Progenitor cell of endocrine pancreas (in vitro differentiated cells): ENCODE measurements at regions not wholly inside any gene's neighbourhood (a gene's known extent, or its start where the extent isn't known, plus 50 kb on each side); places are given as distances from the start of the nearest gene placed in this dataset.
"Not testable (repeated sequence)": the region's sequence is repeated elsewhere in the genome, so short reads cannot be mapped to it uniquely, and the experiment has no call there.

Experiments
- DNase-seq: peaks from one replicate; pipeline ENCODE4 v3.0.0; 2021; ENCODE audit warnings: low spot score; ENCODE audit not compliant: unreplicated experiment
- H3K27ac Mint-ChIP-seq: 2 replicates; pipeline ENCODE4 v1.8.0; 2021; ENCODE audit warnings: mild to moderate bottlenecking, moderate library complexity, mixed read lengths
- H3K27me3 Mint-ChIP-seq: 2 replicates; pipeline ENCODE4 v1.8.0; 2021; ENCODE audit warnings: mixed read lengths
- H3K36me3 Mint-ChIP-seq: 2 replicates; pipeline ENCODE4 v1.8.0; 2022; ENCODE audit warnings: mixed read lengths; ENCODE audit not compliant: insufficient read depth
- H3K4me1 Mint-ChIP-seq: 2 replicates; pipeline ENCODE4 v1.8.0; 2021; ENCODE audit warnings: low read depth, mixed read lengths
- H3K4me3 Mint-ChIP-seq: 2 replicates; pipeline ENCODE4 v1.8.0; 2021; ENCODE audit warnings: low read depth, mild to moderate bottlenecking, moderate library complexity, mixed read lengths
- H3K9me3 Mint-ChIP-seq: 2 replicates; pipeline ENCODE4 v1.8.0; 2021; ENCODE audit warnings: low read depth, mixed read lengths
- TF ChIP-seq, protein P1 (sequence below): fragments of 200-600 bp; sonication (generic); IDR thresholded peaks from one replicate; pipeline ENCODE4 v1.5.0; 2021; ENCODE audit warnings: antibody characterized with exemption, mild to moderate bottlenecking; ENCODE audit not compliant: unreplicated experiment

GRCh38 chr6:76886900-76887299, 576.4 kb downstream of the HTR1B start:
- peaks cover 2% of the 10 kb centered on the region for H3K9me3 Mint-ChIP-seq
- TF ChIP-seq, protein P1, sequence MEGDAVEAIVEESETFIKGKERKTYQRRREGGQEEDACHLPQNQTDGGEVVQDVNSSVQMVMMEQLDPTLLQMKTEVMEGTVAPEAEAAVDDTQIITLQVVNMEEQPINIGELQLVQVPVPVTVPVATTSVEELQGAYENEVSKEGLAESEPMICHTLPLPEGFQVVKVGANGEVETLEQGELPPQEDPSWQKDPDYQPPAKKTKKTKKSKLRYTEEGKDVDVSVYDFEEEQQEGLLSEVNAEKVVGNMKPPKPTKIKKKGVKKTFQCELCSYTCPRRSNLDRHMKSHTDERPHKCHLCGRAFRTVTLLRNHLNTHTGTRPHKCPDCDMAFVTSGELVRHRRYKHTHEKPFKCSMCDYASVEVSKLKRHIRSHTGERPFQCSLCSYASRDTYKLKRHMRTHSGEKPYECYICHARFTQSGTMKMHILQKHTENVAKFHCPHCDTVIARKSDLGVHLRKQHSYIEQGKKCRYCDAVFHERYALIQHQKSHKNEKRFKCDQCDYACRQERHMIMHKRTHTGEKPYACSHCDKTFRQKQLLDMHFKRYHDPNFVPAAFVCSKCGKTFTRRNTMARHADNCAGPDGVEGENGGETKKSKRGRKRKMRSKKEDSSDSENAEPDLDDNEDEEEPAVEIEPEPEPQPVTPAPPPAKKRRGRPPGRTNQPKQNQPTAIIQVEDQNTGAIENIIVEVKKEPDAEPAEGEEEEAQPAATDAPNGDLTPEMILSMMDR, result no peak
- no peak overlapping the region for H3K4me3 Mint-ChIP-seq
- DNase-seq, result no peak
- peaks cover 4% of the 10 kb centered on the region for H3K4me1 Mint-ChIP-seq
- no peaks in the 10 kb centered on the region for H3K27me3 Mint-ChIP-seq
- no peaks in the 10 kb centered on the region for H3K36me3 Mint-ChIP-seq
- no peak overlapping the region for H3K27ac Mint-ChIP-seq

- Mint-ChIP-seq H3K27me3 (no peaks in the 10 kb centered on the region), H3K27ac (no peak overlapping the region), H3K4me1 (peaks cover 4% of the 10 kb centered on the region), H3K9me3 (peaks cover 8% of the 10 kb centered on the region), H3K36me3 (no peaks in the 10 kb centered on the region), H3K4me3 (no peak overlapping the region)
- no peak for DNase-seq
- TF ChIP-seq, protein P1, result no peak
Observed at GRCh38 chr6:76885861-76886301, 577.4 kb downstream of the HTR1B start.

GRCh38 chr6:76881414-76881813, 581.9 kb downstream of the HTR1B start:
- DNase-seq, result no peak
- H3K4me3 Mint-ChIP-seq, result no peak overlapping the region
- TF ChIP-seq, protein P1, result no peak
- H3K27me3 Mint-ChIP-seq, result no peaks in the 10 kb centered on the region
- H3K4me1 Mint-ChIP-seq, result peaks cover 4% of the 10 kb centered on the region
- H3K36me3 Mint-ChIP-seq, result peaks cover 3% of the 10 kb centered on the region
- H3K9me3 Mint-ChIP-seq, result peaks cover 11% of the 10 kb centered on the region
- H3K27ac Mint-ChIP-seq, result no peak overlapping the region

DNA sequence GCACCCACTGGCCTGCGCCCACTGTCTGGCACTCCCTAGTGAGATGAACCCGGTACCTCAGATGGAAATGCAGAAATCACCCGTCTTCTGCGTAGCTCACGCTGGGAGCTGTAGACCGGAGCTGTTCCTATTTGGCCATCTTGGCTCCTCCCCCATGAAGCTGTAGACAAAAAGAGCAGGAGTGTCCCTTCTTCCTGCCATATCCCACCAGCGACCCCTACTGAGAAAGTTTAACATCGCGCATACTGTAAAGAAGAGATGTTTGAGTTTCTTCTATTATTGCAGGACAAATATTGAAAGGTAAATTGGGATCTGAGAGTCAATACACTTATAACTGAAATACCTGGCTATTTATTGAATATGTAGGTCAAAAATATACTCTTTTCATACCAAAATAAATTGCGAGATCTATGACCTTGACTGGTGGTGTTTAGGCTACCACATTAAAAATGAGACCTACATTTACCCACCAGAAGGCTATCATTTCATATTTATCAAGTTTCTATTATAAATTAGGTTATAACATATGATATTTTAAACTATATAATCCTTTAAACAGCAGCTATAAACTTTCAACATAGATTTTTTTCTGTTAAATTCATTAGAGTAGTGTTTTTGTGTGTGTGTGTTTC, 586.3 kb downstream of the HTR1B start:
- H3K27ac Mint-ChIP-seq, result peak overlapping the region; percentile 97
- peak; percentile 43 for DNase-seq
- H3K4me1 Mint-ChIP-seq, result no peaks in the 10 kb centered on the region
- TF ChIP-seq, protein P1, result peak; percentile 71
- H3K9me3 Mint-ChIP-seq, result peaks cover 30% of the 10 kb centered on the region
- no peaks in the 10 kb centered on the region for H3K27me3 Mint-ChIP-seq
- peaks cover 14% of the 10 kb centered on the region for H3K36me3 Mint-ChIP-seq
- H3K4me3 Mint-ChIP-seq, result peak overlapping the region; percentile 89

DNA sequence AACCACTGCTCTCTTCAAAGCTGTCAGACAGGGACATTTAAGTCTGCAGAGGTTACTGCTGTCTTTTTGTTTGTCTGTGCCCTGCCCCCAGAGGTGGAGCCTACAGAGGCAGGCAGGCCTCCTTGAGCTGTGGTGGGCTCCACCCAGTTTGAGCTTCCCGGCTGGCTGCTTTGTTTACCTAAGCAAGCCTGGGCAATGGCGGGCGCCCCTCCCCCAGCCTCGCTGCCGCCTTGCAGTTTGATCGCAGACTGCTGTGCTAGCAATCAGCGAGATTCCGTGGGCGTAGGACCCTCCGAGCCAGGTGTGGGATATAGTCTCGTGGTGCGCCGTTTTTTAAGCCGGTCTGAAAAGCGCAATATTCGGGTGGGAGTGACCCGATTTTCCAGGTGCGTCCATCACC, 586.9 kb downstream of the HTR1B start:
- peak overlapping the region; percentile 89 for H3K4me3 Mint-ChIP-seq
- not testable (repeated sequence) for H3K4me1 Mint-ChIP-seq, DNase-seq, H3K27me3 Mint-ChIP-seq
- H3K27ac Mint-ChIP-seq, result peak overlapping the region; percentile 97
- H3K36me3 Mint-ChIP-seq, result peaks cover 14% of the 10 kb centered on the region
- peaks cover 29% of the 10 kb centered on the region for H3K9me3 Mint-ChIP-seq

GRCh38 chr6:76867182-76867581, 596.1 kb downstream of the HTR1B start:
- no peaks in the 10 kb centered on the region for H3K4me1 Mint-ChIP-seq
- H3K27me3 Mint-ChIP-seq, result no peaks in the 10 kb centered on the region
- H3K9me3 Mint-ChIP-seq, result peaks cover 22% of the 10 kb centered on the region
- TF ChIP-seq, protein P1, result no peak
- DNase-seq, result no peak
- peaks cover 2% of the 10 kb centered on the region for H3K36me3 Mint-ChIP-seq
- no peak overlapping the region for H3K4me3 Mint-ChIP-seq
- no peak overlapping the region for H3K27ac Mint-ChIP-seq
